Nephron progenitor cell (in vitro differentiated cells): ENCODE measurements at regions not wholly inside any gene's neighbourhood (a gene's known extent, or its start where the extent isn't known, plus 50 kb on each side); places are given as distances from the start of the nearest gene placed in this dataset.

ENCODE experiments used
- DNase-seq: peaks from one replicate; pipeline ENCODE4 v3.0.0; 2021
- H3K27ac Mint-ChIP-seq: 2 replicates; pipeline ENCODE4 v1.8.0; 2021; ENCODE audit warnings: mild to moderate bottlenecking, moderate library complexity, mixed read lengths
- H3K27me3 Mint-ChIP-seq: 2 replicates; pipeline ENCODE4 v1.8.0; 2021; ENCODE audit warnings: mild to moderate bottlenecking, low read depth, mixed read lengths; ENCODE audit not compliant: poor library complexity
- H3K36me3 Mint-ChIP-seq: 2 replicates; pipeline ENCODE4 v1.8.0; 2021; ENCODE audit warnings: low read depth, mixed read lengths
- H3K4me1 Mint-ChIP-seq: 2 replicates; pipeline ENCODE4 v1.8.0; 2021; ENCODE audit warnings: mixed read lengths
- H3K4me3 Mint-ChIP-seq: 2 replicates; pipeline ENCODE4 v1.8.0; 2021; ENCODE audit warnings: mild to moderate bottlenecking, moderate library complexity, mixed read lengths
- H3K9me3 Mint-ChIP-seq: 2 replicates; pipeline ENCODE4 v1.8.0; 2021; ENCODE audit warnings: mild to moderate bottlenecking, moderate library complexity, mixed read lengths
- TF ChIP-seq, protein P1 (sequence below): fragments of 200-600 bp; sonication (generic); IDR thresholded peaks from 2 replicates; pipeline ENCODE4 v1.5.0; 2021; ENCODE audit warnings: antibody characterized with exemption

DNA sequence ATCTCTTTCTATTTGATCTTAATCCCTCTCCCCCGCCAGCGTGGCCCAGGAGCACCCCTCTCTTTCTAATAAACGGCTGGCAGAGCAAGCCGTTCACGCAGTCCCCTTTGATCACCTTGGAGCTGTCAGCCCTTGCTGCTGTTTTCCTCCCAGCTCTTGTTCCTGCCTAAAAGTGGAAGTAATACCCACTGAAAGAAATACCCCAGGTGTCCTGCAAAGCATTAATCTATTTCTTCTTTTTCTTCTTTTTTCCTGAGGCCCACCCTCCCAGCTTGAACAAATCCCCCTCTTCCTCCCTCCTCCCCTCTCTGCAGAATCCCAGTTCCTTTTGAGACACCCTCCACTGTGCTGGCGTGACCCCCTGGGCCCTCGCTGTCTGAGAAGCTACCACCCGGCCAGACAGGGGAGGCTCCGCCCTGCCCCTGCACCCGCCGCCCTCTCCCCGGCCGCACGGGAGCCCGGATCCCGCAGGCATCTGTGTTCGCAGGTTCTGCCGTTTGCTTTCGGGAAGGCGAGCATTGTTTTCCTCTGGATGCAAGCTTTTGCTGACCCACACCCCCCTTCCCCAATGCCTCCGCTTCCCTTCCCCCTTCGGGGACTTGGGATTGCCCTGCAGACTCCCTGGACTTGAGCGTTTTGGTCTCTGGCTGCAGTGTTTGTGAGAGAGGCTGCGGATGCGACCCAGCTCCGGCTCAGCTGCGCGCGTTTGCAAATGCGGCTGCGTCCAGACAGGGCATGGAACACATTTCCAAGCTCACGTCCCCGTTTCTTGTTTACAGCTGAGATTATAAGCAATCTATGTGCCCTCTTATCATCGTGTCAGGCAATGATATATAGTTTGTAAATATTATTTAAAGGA, 631.5 kb downstream of the NYAP2 start:
- peaks cover 8% of the 10 kb centered on the region for H3K9me3 Mint-ChIP-seq

DNA sequence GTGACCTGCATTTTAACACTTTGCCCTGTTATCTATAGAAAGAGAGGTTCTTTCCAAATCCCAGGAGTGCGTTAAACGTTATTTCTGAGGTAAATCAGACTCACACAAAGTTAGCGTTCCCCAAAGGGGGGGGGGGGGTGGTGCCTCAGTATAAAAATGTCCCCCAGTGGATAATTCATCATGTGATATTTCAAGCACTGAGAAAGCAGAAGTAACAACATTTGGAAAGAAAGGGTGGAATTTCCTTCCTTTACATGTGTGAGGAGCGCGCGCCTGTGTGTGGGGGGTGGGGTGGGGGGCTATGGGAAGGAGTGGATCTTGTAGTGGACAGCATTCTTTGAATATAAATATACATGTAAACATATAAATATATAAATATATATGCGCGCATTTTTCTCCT, 630.9 kb downstream of the NYAP2 start:
- H3K36me3 Mint-ChIP-seq: no peaks in the 10 kb centered on the region
- DNase-seq: no peak
- H3K4me3 Mint-ChIP-seq: peak overlapping the region; percentile 91
- H3K27me3 Mint-ChIP-seq: peaks cover 4% of the 10 kb centered on the region
- TF ChIP-seq, protein P1, sequence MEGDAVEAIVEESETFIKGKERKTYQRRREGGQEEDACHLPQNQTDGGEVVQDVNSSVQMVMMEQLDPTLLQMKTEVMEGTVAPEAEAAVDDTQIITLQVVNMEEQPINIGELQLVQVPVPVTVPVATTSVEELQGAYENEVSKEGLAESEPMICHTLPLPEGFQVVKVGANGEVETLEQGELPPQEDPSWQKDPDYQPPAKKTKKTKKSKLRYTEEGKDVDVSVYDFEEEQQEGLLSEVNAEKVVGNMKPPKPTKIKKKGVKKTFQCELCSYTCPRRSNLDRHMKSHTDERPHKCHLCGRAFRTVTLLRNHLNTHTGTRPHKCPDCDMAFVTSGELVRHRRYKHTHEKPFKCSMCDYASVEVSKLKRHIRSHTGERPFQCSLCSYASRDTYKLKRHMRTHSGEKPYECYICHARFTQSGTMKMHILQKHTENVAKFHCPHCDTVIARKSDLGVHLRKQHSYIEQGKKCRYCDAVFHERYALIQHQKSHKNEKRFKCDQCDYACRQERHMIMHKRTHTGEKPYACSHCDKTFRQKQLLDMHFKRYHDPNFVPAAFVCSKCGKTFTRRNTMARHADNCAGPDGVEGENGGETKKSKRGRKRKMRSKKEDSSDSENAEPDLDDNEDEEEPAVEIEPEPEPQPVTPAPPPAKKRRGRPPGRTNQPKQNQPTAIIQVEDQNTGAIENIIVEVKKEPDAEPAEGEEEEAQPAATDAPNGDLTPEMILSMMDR: no peak
- peaks cover 33% of the 10 kb centered on the region for H3K4me1 Mint-ChIP-seq
- peaks cover 3% of the 10 kb centered on the region for H3K9me3 Mint-ChIP-seq
- H3K27ac Mint-ChIP-seq: peak overlapping the region; percentile 21

More for the DNA sequence above, 631.5 kb downstream of the NYAP2 start:
- Mint-ChIP-seq H3K27me3 (peaks cover 4% of the 10 kb centered on the region), H3K4me1 (peaks cover 33% of the 10 kb centered on the region), H3K36me3 (peaks cover 4% of the 10 kb centered on the region), H3K27ac (peak overlapping the region; percentile 97), H3K4me3 (peak overlapping the region; percentile 91)
- DNase-seq: peak; percentile 75
- TF ChIP-seq, protein P1: no peak

DNA sequence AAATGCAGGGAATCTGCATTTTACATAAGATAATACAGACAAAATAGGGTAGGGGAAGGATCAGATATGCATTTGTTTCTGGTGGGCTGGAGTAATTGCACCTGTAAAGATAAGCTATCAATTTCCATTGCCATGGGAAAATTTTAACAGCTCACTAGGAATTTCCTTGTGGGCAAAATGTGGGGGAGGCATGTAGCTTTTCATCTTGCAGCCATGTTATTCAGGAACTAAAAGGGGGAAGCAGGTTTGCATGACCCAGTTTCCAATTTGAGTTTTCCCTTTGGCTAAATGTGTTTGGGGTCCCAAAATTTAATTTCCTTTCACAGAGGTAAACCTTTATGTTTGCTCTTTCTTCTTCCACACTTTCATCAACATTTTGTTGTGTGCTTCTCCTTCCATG, 624.4 kb downstream of the NYAP2 start:
- Mint-ChIP-seq H3K27ac (no peak overlapping the region), H3K36me3 (peaks cover 4% of the 10 kb centered on the region), H3K4me1 (no peaks in the 10 kb centered on the region), H3K27me3 (peaks cover 4% of the 10 kb centered on the region), H3K9me3 (peaks cover 11% of the 10 kb centered on the region), H3K4me3 (no peak overlapping the region)
- TF ChIP-seq, protein P1: no peak
- no peak for DNase-seq

DNA sequence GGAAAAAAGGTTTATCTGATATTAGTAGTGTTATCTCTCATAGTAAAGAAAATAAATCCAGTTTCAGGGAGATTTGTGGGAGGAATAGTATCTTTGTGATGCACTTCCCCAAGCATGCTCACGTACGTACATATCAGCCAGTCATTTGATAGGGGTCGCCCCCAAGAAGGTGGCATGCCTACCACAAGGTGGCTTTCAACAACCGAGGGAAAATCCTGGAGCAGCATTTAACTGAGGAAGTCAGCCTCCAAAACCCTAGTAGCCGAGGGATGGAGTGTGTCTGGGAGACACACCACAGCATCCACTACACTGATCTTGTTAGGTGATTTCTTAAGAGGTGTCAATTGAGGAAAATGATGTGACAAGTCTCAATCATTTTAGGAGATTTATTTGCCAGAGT, 623.9 kb downstream of the NYAP2 start:
- peaks cover 15% of the 10 kb centered on the region for H3K9me3 Mint-ChIP-seq
- no peak for DNase-seq
- H3K4me1 Mint-ChIP-seq: no peaks in the 10 kb centered on the region
- no peak overlapping the region for H3K27ac Mint-ChIP-seq
- TF ChIP-seq, protein P1: no peak
- H3K4me3 Mint-ChIP-seq: no peak overlapping the region
- H3K36me3 Mint-ChIP-seq: peaks cover 6% of the 10 kb centered on the region
- peaks cover 4% of the 10 kb centered on the region for H3K27me3 Mint-ChIP-seq

DNA sequence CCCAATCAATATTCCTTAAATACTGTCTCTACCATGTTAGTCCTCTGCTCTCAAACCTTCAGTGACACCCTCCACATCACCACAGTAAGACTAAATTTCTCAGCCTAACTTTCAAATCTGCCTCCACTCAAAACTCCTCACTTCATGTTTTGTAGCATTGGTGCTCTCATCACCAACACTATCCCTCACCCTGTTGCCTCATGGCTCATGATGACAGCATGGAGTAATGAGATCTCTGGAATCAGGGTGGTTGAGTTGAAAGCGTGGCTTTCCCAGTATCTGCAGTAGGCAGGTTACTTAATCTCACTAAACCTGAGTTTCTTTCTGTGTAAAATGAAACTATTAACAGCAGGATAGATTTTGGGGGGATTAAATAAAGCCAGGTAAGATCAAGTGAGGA, 621.4 kb downstream of the NYAP2 start:
- Mint-ChIP-seq H3K4me3 (no peak overlapping the region), H3K9me3 (peaks cover 19% of the 10 kb centered on the region), H3K27me3 (no peaks in the 10 kb centered on the region), H3K36me3 (peaks cover 6% of the 10 kb centered on the region), H3K27ac (no peak overlapping the region), H3K4me1 (no peaks in the 10 kb centered on the region)
- DNase-seq: no peak
- TF ChIP-seq, protein P1: no peak

DNA sequence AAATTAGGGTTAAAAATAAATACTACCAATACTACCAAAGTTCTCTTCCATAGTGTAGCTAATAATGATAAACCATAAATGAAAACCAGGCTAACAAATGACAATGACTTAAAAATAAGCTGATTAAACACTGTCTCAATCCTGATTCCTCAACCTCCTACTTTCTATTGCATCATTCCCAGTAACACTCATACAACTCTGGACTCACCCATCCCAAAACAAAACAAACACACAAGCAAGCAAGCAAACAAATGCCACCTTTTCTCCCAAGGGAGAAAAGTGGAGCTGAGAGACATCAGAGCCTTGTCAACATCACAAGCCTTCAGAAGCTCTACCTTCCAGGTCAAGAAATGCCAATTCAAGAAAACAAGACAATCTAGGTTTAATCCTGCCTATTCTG, 620.7 kb downstream of the NYAP2 start:
- peaks cover 19% of the 10 kb centered on the region for H3K9me3 Mint-ChIP-seq
- H3K4me1 Mint-ChIP-seq: no peaks in the 10 kb centered on the region
- H3K4me3 Mint-ChIP-seq: no peak overlapping the region
- H3K27me3 Mint-ChIP-seq: no peaks in the 10 kb centered on the region
- no peak for DNase-seq
- TF ChIP-seq, protein P1: no peak
- no peak overlapping the region for H3K27ac Mint-ChIP-seq
- H3K36me3 Mint-ChIP-seq: peaks cover 6% of the 10 kb centered on the region
